K562 (cell line): ENCODE measurements at regions not wholly inside any gene's neighbourhood (a gene's known extent, or its start where the extent isn't known, plus 50 kb on each side); places are given as distances from the start of the nearest gene placed in this dataset.

Experiments used
- ATAC-seq: fragments of 200-7000 bp; cut with Tn5 transposase; 3 replicates; pipeline ENCODE4 v1.9.1; 2020; ENCODE audit warnings: moderate library complexity
- BruUV-seq: library from RNA; stranded (reverse); fragments of 400-500 nt; replicated peaks from 2 replicates; lab custom pipeline; 2021; lab: Mats Ljungman, UMichigan
- CTCF ChIA-PET: fragments of 300-600 bp; formaldehyde crosslinking; extraction: SDS; loops from one replicate; lab custom pipeline; 2021; ENCODE audit warnings: low intra/inter-chr PET ratio; lab: Yijun Ruan, JAX
- POLR2A ChIA-PET: fragments of 300-600, 350-650 bp; sonication (Branson Sonifier 250); formaldehyde crosslinking; extraction: SDS; loops from one replicate; lab custom pipeline; 2021; ENCODE audit warnings: antibody characterized with exemption, inconsistent platforms; lab: Yijun Ruan, JAX
- DNase-seq, 4 experiments: peaks; one replicate each; pipeline versions ENCODE4 v3.0.0 to v3.0.0-alpha.2; 2011 to 2018; ENCODE audit warnings: low spot score in 3 of 4, mixed read lengths in 3 of 4; ENCODE audit errors: extremely low read depth in 1 of 4
- FAIRE-seq: peaks from 2 replicates; lab custom pipeline; 2011; peaks lifted over from hg19 to GRCh38; lab: Jason Lieb, UNC
- H2AFZ ChIP-seq: 2 replicates; pipeline ENCODE4 v1.6.0; 2011; ENCODE audit warnings: low read depth, low read length, control low read depth, inconsistent platforms
- H3K27ac ChIP-seq: fragments of 200-600 bp; 3 replicates; pipeline ENCODE4 v1.8.0; 2011; ENCODE audit warnings: low read depth, mild to moderate bottlenecking, control low read depth, inconsistent platforms, low read length, moderate library complexity, mixed read lengths; ENCODE audit errors: extremely low read depth
- H3K27me3 ChIP-seq, 2 experiments: fragments of 300-600 bp in 1 of 2; 2 replicates in 1 of 2; 3 replicates in 1 of 2; pipeline versions ENCODE4 v1.6.0 to v1.8.0; 2011; ENCODE audit warnings: inconsistent platforms in 2 of 2, low read length in 2 of 2, mild to moderate bottlenecking in 1 of 2, mixed read lengths in 1 of 2, moderate library complexity in 1 of 2; ENCODE audit not compliant: control insufficient read depth in 2 of 2, insufficient read depth in 2 of 2
- H3K36me3 ChIP-seq: fragments of 300-600 bp; 3 replicates; pipeline ENCODE4 v1.8.0; 2011; ENCODE audit warnings: mild to moderate bottlenecking, low read length, inconsistent platforms; ENCODE audit not compliant: control insufficient read depth, insufficient read depth
- H3K4me1 ChIP-seq, 2 experiments: fragments of 200-600 bp in 1 of 2; replicated peaks in 1 of 2; 2 replicates in 1 of 2; 3 replicates in 1 of 2; pipeline versions ENCODE4 v1.5.1 to v1.8.0; 2011; ENCODE audit warnings: inconsistent platforms in 2 of 2, low read length in 2 of 2, mild to moderate bottlenecking in 1 of 2, mixed read lengths in 1 of 2, moderate library complexity in 1 of 2; ENCODE audit not compliant: control insufficient read depth in 2 of 2, insufficient read depth in 2 of 2
- H3K4me2 ChIP-seq: 2 replicates; pipeline ENCODE4 v1.6.1; 2011; ENCODE audit warnings: low read length, control low read depth, inconsistent platforms, mixed read lengths; ENCODE audit not compliant: insufficient read depth
- H3K4me3 ChIP-seq: fragments of 200-600 bp; sonication (generic), shearing (Covaris generic); 2 replicates; pipeline ENCODE4 v1.5.1; 2016; ENCODE audit warnings: control low read depth, inconsistent platforms
- H3K79me2 ChIP-seq: fragments of 200-600 bp; 3 replicates; pipeline ENCODE4 v1.8.0; 2011; ENCODE audit warnings: low read length, inconsistent platforms; ENCODE audit not compliant: control insufficient read depth, insufficient read depth
- H3K9ac ChIP-seq, 2 experiments: 2 replicates each; pipeline versions ENCODE4 v1.6.0 to v1.6.1; 2011; ENCODE audit warnings: low read depth in 2 of 2, low read length in 2 of 2, control low read depth in 1 of 2, inconsistent platforms in 1 of 2, mild to moderate bottlenecking in 1 of 2, mixed read lengths in 1 of 2; ENCODE audit not compliant: insufficient read depth in 1 of 2
- H3K9me1 ChIP-seq: one replicate; pipeline ENCODE4 v1.6.0; 2011; ENCODE audit warnings: inconsistent platforms, mild to moderate bottlenecking, low read length, moderate library complexity; ENCODE audit not compliant: control insufficient read depth, insufficient read depth
- H3K9me3 ChIP-seq: replicated peaks from 2 replicates; pipeline ENCODE4 v1.5.1; 2011; ENCODE audit warnings: low read depth, low read length, inconsistent platforms; ENCODE audit not compliant: control insufficient read depth, insufficient read depth
- H4K20me1 ChIP-seq: replicated peaks from 2 replicates; pipeline ENCODE4 v1.6.1; 2011; ENCODE audit warnings: low read length, inconsistent platforms, mixed read lengths; ENCODE audit not compliant: control insufficient read depth, insufficient read depth
- FOXK1 ChIP-seq: sonication (generic); formaldehyde crosslinking; IDR thresholded peaks from 2 replicates; pipeline ENCODE4 v1.8.0; 2022; ENCODE audit warnings: missing genetic modification reagents, mild to moderate bottlenecking, borderline replicate concordance
- MTA2 ChIP-seq: fragments of 450-650 bp; IDR thresholded peaks from 2 replicates; pipeline ENCODE4 v1.6.1; 2016; ENCODE audit warnings: low read depth
- RAD21 ChIP-seq, 2 experiments: fragments of 250-450 bp in 1 of 2; fragments of 450-650 bp in 1 of 2; sonication (Bioruptor Pico) in 1 of 2; formaldehyde crosslinking in 1 of 2; IDR thresholded peaks in 1 of 2; conservative IDR thresholded peaks in 1 of 2; 2 replicates each; pipeline versions ENCODE4 v1.4.0 to v1.8.0; 2020 to 2022; ENCODE audit warnings: mild to moderate bottlenecking in 2 of 2, moderate library complexity in 1 of 2
- SMC3 ChIP-seq: conservative IDR thresholded peaks from 2 replicates; pipeline ENCODE4 v1.6.1; 2011; ENCODE audit warnings: low read depth, low read length, improper control_type of control experiment; ENCODE audit not compliant: insufficient read depth
- SNIP1 ChIP-seq: fragments of 450-650 bp; IDR thresholded peaks from 2 replicates; pipeline ENCODE4 v1.7.1; 2017; ENCODE audit warnings: low read depth, mild to moderate bottlenecking
- WGBS: fragments of 100-300 bp; shearing (Covaris generic); methylation state at CpG from one replicate; pipeline ENCODE4 v1.1.6; 2016; ENCODE audit warnings: low coverage, mixed read lengths; ENCODE audit not compliant: insufficient coverage; ENCODE audit errors: missing lambda C conversion rate; 5-methylcytosine and 5-hydroxymethylcytosine counted together
- in situ Hi-C: fragments of 300-500 bp; cut with MboI; formaldehyde crosslinking; loops from 4 replicates; pipeline ENCODE4 v1.15.0; 2018; ENCODE audit warnings: inconsistent platforms, mixed read lengths
- intact Hi-C: fragments of 100-400 bp; cut with micrococcal nuclease; formaldehyde crosslinking; loops from 2 replicates; pipeline ENCODE4 v1.14.2; 2022
- TF ChIP-seq, protein P1 (sequence below): sonication (generic); formaldehyde crosslinking; IDR thresholded peaks from 2 replicates; pipeline ENCODE4 v1.8.0; 2023; ENCODE audit warnings: mild to moderate bottlenecking, missing genetic modification reagents
- TF ChIP-seq, protein P2 (sequence below), 3 experiments: IDR thresholded peaks in 2 of 3; conservative IDR thresholded peaks in 1 of 3; 2 replicates each; pipeline ENCODE4 v1.5.1; 2011 to 2012; ENCODE audit warnings: low read length in 3 of 3, mild to moderate bottlenecking in 3 of 3, control low read depth in 2 of 3, improper control_type of control experiment in 1 of 3, inconsistent platforms in 1 of 3, low read depth in 1 of 3, mixed read lengths in 1 of 3, moderate library complexity in 1 of 3; ENCODE audit not compliant: insufficient read depth in 2 of 3
- TF ChIP-seq, protein P3 (sequence below): fragments of 450-650 bp; formaldehyde crosslinking; IDR thresholded peaks from 2 replicates; pipeline ENCODE4 v1.4.0; 2020; ENCODE audit warnings: mild to moderate bottlenecking, moderate library complexity
- TF ChIP-seq, protein P4 (sequence below): fragments of 450-650 bp; IDR thresholded peaks from 2 replicates; pipeline ENCODE4 v1.6.1; 2016; ENCODE audit warnings: antibody characterized with exemption

DNA sequence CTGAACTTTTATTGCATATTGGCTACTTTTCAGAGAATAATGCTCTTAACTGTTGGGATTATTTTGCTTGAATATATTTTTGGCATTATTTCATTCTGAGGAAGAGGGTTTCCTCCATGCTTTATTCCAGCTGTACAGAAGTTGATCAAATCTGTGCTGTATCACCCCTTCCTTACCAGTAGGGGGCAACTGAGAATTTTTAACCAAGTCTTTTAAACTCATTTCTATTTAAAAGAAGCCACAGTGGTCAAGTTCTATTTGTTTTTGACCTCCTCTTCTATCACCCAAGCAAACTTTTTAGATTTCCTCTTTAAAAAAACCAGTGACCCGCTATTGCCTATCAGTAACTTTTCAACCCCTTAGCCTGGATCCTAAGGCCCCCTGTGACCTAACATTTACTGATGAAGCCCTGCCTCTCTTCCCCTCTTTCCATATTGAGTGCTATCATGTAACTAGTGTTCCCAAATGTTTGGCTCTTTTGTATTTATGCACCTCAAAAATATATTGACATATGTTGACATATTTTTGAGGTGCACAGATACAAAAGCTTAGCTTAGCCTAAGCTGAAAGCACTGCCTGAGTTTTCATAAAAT, 80.6 kb downstream of the FBXO4 start:
- H4K20me1 ChIP-seq, result no peaks in the 10 kb centered on the region
- no peaks in the 10 kb centered on the region; a peak in 1 of 5 replicates for H3K27me3 ChIP-seq
- ATAC-seq (peak; percentile 81), DNase-seq (peak; percentile 20 to 53 (median 47)), FAIRE-seq (no peak)
- no peak overlapping the region for H3K27ac ChIP-seq
- no peaks in the 10 kb centered on the region for H3K36me3 ChIP-seq
- 0% methylated on average over 1 of the region's 1 CpG for WGBS
- no peaks in the 10 kb centered on the region for H3K79me2 ChIP-seq
- H3K4me3 ChIP-seq, result no peak overlapping the region
- intact Hi-C loops, result loop anchor here (5.0 to 10.0 kb wide), 2 partner anchors 762 to 879 kb away; no protein-coding TSS in a partner anchor
- in situ Hi-C loops, result loop anchor here (5.0 kb wide), 1 partner anchor 57 kb away; no protein-coding TSS in a partner anchor
- H2AFZ ChIP-seq, result no peak overlapping the region
- POLR2A ChIA-PET, result no interaction called here
- CTCF ChIA-PET, result interaction anchor here (0.9 kb wide), 1 partner anchor 762 kb away, joined by 3 read pairs; no protein-coding TSS in a partner anchor
- H3K4me1 ChIP-seq, result no peaks in the 10 kb centered on the region
- no peak overlapping the region for H3K9ac ChIP-seq
- H3K4me2 ChIP-seq, result no peak overlapping the region
- BruUV-seq, result no TSS peak
- H3K9me1 ChIP-seq, result no peaks in the 10 kb centered on the region
- no peaks in the 10 kb centered on the region for H3K9me3 ChIP-seq
- TF ChIP-seq, protein P1, sequence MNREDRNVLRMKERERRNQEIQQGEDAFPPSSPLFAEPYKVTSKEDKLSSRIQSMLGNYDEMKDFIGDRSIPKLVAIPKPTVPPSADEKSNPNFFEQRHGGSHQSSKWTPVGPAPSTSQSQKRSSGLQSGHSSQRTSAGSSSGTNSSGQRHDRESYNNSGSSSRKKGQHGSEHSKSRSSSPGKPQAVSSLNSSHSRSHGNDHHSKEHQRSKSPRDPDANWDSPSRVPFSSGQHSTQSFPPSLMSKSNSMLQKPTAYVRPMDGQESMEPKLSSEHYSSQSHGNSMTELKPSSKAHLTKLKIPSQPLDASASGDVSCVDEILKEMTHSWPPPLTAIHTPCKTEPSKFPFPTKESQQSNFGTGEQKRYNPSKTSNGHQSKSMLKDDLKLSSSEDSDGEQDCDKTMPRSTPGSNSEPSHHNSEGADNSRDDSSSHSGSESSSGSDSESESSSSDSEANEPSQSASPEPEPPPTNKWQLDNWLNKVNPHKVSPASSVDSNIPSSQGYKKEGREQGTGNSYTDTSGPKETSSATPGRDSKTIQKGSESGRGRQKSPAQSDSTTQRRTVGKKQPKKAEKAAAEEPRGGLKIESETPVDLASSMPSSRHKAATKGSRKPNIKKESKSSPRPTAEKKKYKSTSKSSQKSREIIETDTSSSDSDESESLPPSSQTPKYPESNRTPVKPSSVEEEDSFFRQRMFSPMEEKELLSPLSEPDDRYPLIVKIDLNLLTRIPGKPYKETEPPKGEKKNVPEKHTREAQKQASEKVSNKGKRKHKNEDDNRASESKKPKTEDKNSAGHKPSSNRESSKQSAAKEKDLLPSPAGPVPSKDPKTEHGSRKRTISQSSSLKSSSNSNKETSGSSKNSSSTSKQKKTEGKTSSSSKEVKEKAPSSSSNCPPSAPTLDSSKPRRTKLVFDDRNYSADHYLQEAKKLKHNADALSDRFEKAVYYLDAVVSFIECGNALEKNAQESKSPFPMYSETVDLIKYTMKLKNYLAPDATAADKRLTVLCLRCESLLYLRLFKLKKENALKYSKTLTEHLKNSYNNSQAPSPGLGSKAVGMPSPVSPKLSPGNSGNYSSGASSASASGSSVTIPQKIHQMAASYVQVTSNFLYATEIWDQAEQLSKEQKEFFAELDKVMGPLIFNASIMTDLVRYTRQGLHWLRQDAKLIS, result no peak
- TF ChIP-seq MTA2 (no peak), SMC3 (0 out of 2 replicates have a peak, but pooled peaks have one; percentile 24), FOXK1 (no peak), RAD21 (CRISPR knock-in tag; conservative IDR thresholded peaks at IDR 0.05 in 1 of 2, IDR thresholded peaks at IDR 0.05 in 1 of 2) (peak; percentile 10 to 45; a peak in 2 of 4 replicates), SNIP1 (no peak)
- TF ChIP-seq, protein P2, sequence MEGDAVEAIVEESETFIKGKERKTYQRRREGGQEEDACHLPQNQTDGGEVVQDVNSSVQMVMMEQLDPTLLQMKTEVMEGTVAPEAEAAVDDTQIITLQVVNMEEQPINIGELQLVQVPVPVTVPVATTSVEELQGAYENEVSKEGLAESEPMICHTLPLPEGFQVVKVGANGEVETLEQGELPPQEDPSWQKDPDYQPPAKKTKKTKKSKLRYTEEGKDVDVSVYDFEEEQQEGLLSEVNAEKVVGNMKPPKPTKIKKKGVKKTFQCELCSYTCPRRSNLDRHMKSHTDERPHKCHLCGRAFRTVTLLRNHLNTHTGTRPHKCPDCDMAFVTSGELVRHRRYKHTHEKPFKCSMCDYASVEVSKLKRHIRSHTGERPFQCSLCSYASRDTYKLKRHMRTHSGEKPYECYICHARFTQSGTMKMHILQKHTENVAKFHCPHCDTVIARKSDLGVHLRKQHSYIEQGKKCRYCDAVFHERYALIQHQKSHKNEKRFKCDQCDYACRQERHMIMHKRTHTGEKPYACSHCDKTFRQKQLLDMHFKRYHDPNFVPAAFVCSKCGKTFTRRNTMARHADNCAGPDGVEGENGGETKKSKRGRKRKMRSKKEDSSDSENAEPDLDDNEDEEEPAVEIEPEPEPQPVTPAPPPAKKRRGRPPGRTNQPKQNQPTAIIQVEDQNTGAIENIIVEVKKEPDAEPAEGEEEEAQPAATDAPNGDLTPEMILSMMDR (IDR thresholded peaks at IDR 0.05 in 2 of 3, conservative IDR thresholded peaks at IDR 0.05 in 1 of 3; ENCODE audit: insufficient read depth in 2 of 3, low read depth in 1 of 3, low read length in 3 of 3), result peak; percentile 35 to 70 (median 61); a peak in 5 of 6 replicates
- TF ChIP-seq, protein P3, sequence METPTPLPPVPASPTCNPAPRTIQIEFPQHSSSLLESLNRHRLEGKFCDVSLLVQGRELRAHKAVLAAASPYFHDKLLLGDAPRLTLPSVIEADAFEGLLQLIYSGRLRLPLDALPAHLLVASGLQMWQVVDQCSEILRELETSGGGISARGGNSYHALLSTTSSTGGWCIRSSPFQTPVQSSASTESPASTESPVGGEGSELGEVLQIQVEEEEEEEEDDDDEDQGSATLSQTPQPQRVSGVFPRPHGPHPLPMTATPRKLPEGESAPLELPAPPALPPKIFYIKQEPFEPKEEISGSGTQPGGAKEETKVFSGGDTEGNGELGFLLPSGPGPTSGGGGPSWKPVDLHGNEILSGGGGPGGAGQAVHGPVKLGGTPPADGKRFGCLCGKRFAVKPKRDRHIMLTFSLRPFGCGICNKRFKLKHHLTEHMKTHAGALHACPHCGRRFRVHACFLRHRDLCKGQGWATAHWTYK, result no peak
- TF ChIP-seq, protein P4, sequence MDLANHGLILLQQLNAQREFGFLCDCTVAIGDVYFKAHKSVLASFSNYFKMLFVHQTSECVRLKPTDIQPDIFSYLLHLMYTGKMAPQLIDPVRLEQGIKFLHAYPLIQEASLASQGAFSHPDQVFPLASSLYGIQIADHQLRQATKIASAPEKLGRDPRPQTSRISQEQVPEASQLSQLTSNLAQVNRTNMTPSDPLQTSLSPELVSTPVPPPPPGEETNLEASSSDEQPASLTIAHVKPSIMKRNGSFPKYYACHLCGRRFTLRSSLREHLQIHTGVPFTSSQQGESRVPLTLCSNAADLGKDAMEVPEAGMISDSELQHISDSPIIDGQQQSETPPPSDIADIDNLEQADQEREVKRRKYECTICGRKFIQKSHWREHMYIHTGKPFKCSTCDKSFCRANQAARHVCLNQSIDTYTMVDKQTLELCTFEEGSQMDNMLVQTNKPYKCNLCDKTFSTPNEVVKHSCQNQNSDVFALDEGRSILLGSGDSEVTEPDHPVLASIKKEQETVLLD, result no peak
